ENCODE measurements at regions not wholly inside any gene's neighbourhood (a gene's known extent, or its start where the extent isn't known, plus 50 kb on each side); places are given as distances from the start of the nearest gene placed in this dataset.
"Not testable (repeated sequence)": the region's sequence is repeated elsewhere in the genome, so short reads cannot be mapped to it uniquely, and the experiment has no call there.

- no peak for DNase-seq
Observed at GRCh38 chr10:111273235-111273634, 196.4 kb downstream of the ADRA2A start.

GRCh38 chr10:111273635-111274034, 196.8 kb downstream of the ADRA2A start:
- DNase-seq, result no peak

- DNase-seq, result no peak
Observed at GRCh38 chr10:111275091-111275490, 198.3 kb downstream of the ADRA2A start.

GRCh38 chr10:111277661-111278060, 200.8 kb downstream of the ADRA2A start:
- no peak for DNase-seq

GRCh38 chr10:111278266-111278665, 201.4 kb downstream of the ADRA2A start:
- DNase-seq, result no peak

- no peak for DNase-seq
Observed at GRCh38 chr10:111281516-111281915, 204.7 kb downstream of the ADRA2A start.

- no peak for DNase-seq
Observed at GRCh38 chr10:111289461-111289860, 212.6 kb downstream of the ADRA2A start.

- no peak for DNase-seq
Observed at GRCh38 chr10:111290649-111291048, 213.8 kb downstream of the ADRA2A start.

GRCh38 chr10:111295788-111296187, 219.0 kb downstream of the ADRA2A start:
- DNase-seq, result no peak

GRCh38 chr10:111297351-111297848, 220.6 kb downstream of the ADRA2A start:
- DNase-seq, result no peak

GRCh38 chr10:111298031-111298430, 221.2 kb downstream of the ADRA2A start:
- DNase-seq, result no peak

GRCh38 chr10:111299037-111299436, 222.2 kb downstream of the ADRA2A start:
- no peak for DNase-seq

- no peak for DNase-seq
Observed at GRCh38 chr10:111303887-111304286, 227.1 kb downstream of the ADRA2A start.

- DNase-seq, result no peak
Observed at GRCh38 chr10:111316722-111317212, 239.9 kb downstream of the ADRA2A start.

GRCh38 chr10:111319866-111320265, 243.0 kb downstream of the ADRA2A start:
- DNase-seq, result no peak

- no peak for DNase-seq
Observed at GRCh38 chr10:111323389-111323966, 246.6 kb downstream of the ADRA2A start.

GRCh38 chr10:111332174-111332573, 255.3 kb downstream of the ADRA2A start:
- not testable (repeated sequence) for DNase-seq

GRCh38 chr10:111335826-111336225, 259.0 kb downstream of the ADRA2A start:
- no peak for DNase-seq

- DNase-seq, result no peak
Observed at GRCh38 chr10:111338035-111338434, 261.2 kb downstream of the ADRA2A start.

- no peak for DNase-seq
Observed at GRCh38 chr10:111338805-111339204, 262.0 kb downstream of the ADRA2A start.

GRCh38 chr10:111344804-111345203, 268.0 kb downstream of the ADRA2A start:
- no peak for DNase-seq

GRCh38 chr10:111347386-111348013, 270.7 kb downstream of the ADRA2A start:
- DNase-seq, result no peak

- no peak for DNase-seq
Observed at GRCh38 chr10:111348076-111348475, 271.2 kb downstream of the ADRA2A start.

- no peak for DNase-seq
Observed at GRCh38 chr10:111354859-111355258, 278.0 kb downstream of the ADRA2A start.

- no peak for DNase-seq
Observed at GRCh38 chr10:111356571-111356970, 279.7 kb downstream of the ADRA2A start.

Data from KG1 (cell line).